ELF-1 (cell line): ENCODE measurements at regions not wholly inside any gene's neighbourhood (a gene's known extent, or its start where the extent isn't known, plus 50 kb on each side); places are given as distances from the start of the nearest gene placed in this dataset.
A peak's percentile ranks its signal among the peaks of the same experiment; 100 is the strongest.
"Not testable (repeated sequence)": the region's sequence is repeated elsewhere in the genome, so short reads cannot be mapped to it uniquely, and the experiment has no call there.

Experiments
- DNase-seq: peaks from one replicate; pipeline ENCODE4 v3.0.0-alpha.2; 2016; ENCODE audit warnings: low read depth, low spot score

DNA sequence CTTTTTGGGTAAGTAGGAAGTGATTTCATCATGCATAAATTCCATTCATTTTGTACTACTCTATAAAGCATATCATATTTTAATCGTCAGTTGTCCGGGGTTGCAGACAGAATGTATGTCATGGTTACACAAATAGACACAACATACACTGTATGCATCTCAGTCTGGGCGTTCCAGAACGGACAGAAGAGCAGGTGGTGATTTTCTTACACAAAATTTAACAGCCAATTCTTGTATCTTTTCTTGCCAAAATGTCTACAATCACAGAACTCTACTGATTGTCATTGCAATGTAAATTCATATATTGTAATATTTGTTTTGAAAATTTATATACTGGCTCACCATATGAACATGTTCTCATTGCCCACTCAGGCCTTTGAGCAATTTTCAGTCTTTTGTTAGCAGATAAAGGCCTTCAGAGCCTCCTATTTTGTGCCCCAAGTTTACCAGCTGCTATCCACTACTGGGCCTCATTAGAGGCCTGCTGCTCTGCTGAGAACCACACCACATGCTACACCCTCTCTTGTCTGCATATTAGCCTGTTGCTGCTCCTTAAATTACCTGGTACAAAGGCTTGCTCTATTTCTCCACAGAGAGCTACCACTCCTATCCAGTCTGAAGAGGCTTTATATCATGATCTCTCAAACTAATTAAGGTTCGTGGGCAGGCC, 61.5 kb downstream of the PRDM13 start:
- DNase-seq, result no peak

DNA sequence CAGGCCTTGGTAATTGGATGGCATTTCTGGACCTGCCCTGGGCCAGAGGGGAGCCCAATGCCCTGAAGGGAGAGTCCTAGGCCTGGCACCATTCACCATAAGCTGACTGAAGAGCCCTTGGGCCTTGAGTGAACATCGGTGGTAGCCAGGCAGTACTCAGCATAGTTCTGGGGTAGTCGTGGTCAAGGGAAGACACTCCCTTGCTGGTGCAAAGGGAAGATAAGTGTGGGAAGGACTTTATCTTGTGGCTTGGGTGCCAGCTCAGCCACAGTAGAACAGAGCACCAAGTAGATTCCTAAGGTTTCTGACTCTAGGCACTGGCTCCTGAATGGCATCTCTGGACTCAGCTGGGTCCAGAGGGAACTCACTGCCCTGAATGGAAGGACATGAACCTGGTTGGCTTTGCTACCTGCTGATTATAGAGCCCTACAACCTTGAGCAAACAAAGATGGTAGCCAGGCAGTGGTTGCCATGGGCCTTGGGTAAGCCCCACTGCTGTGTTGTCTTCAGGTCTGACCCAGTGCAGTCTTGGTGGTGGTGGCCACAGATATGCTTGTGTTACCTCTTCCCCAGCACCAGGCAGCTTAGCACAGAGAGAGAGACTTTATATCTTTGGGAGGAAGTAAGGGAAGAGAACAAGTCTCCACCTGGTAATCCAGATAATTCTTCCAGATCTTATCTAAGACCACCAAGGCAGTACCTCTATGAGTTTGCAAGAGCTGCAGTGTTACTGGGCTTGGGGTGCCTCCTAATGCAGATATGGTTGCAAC, 83.5 kb downstream of the PRDM13 start:
- DNase-seq, result no peak

DNA sequence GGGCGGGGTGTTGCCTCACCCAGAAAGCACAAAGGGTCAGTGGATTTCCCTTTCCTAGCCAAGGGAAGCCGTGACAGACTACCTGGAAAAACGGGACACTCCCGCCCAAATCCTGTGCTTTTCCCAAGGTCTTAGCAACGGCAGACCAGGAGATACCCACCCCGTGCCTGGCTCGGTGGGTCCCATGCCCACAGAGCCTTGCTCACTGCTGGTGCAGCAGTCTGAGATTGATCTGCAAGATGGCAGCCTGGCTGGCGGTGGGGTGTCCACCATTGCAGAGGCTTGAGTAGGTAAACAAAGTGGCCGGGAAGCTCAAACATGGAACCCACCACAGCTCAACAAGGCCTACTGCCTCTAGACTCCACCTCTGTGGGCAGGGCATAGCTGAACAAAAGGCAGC, 95.7 kb downstream of the PRDM13 start:
- DNase-seq, result not testable (repeated sequence)

DNA sequence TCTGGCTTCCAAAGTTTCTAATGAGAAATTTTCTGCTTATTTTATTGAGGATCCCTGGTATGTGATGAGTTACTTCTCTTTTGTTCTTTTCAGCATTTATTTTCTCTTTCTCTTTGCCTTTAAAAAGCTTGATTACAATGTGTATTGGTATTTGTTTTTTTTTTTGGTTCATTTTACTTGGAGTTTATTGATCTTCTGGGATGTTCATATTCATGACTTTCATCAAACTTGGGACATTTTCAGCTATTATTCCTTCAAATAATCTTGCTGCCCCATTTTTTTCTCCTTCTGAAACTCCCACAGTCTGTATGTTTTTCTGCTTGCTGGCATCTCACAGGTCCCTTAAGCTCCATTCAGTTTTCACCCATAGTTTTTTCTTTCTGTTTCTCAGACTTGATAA, 102.4 kb downstream of the PRDM13 start:
- no peak for DNase-seq

DNA sequence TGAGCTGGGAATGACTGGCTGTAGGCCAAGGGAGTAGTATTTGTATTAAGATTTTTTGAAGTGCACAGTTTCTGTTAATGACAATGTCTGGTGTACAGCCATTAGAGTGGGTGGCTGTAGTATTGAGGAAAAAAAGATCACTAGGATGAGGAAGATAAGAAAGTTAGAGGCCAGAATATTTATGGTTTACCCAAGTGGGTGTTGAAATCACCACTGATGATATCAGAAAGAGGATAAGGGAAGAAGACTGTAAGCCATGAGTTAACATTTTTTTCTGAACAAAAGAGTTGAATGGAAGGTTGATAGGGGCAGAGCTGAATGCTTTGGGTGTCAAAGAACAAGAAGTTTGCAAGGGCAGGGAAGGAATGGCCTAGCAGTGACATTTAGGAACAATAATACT, 104.7 kb downstream of the PRDM13 start:
- no peak for DNase-seq

DNA sequence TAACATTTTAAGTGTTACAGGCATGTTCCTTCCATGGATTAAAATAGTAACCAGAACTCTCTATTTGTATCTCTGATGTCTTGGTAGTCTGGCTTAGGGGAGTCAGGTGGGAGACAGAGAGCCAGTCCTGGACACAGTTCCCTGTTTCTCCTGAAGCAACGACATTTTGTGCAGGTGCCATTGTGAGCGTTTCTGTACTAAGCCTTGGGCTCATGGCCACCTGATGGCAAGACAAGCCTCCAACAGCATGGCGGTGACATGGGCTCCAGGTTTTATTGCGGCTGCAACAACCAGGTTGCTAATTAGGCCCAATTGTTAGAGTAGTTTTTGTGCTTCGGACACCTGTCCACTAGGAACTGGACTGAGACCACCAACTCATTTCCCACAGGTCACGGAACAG, 105.3 kb downstream of the PRDM13 start:
- DNase-seq, result no peak

DNA sequence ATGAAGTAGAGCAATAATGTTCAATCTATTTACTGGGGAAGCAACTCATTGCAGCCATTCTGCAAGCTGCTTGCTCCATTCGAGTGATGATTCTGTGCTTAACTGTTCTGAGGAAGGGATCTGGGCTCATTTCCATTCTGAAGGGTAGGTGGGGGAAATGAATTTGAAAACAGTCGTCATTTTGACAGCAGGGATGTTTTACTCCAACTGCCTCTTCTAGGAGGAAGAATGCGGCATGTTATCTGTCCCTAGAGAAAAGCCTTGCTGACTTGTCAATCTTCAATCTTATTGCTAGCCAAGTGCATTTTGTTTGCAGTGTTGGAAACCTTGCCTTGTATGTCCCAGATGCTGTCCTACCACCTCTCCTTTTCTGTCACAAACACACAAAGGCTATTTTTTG, 105.9 kb downstream of the PRDM13 start:
- DNase-seq, result no peak

DNA sequence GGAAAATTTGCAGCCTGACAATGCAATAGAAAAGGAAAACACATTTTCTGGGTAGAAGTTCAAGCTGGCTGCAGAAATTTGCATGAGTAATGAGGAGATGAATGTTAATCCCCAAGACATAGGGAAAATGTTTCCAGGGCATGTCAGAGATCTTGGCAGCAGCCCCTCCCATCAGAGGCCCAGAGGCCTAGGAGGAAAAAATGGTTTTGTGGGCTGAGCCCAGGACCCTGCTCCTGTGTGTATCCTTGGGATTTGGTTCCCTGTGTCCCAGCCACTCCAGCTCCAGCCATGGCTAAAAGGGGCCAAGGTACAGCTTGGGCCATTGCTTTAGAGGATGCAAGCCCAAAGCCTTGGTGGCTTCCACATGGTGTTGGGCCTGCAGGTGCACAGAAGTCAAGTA, 115.4 kb downstream of the PRDM13 start:
- not testable (repeated sequence) for DNase-seq

DNA sequence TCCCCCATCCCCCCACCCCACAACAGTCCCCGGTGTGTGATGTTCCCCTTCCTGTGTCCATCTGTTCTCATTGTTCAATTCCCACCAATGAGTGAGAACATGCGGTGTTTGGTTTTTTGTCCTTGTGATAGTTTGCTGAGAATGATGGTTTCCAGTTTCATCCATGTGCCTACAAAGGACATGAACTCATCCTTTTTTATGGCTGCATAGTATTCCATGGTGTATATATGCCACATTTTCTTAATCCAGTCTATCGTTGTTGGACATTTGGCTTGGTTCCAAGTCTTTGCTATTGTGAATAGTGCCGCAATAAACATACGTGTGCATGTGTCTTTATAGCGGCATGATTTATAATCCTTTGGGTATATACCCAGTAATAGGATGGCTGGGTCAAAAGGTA, 123.6 kb downstream of the PRDM13 start:
- not testable (repeated sequence) for DNase-seq

DNA sequence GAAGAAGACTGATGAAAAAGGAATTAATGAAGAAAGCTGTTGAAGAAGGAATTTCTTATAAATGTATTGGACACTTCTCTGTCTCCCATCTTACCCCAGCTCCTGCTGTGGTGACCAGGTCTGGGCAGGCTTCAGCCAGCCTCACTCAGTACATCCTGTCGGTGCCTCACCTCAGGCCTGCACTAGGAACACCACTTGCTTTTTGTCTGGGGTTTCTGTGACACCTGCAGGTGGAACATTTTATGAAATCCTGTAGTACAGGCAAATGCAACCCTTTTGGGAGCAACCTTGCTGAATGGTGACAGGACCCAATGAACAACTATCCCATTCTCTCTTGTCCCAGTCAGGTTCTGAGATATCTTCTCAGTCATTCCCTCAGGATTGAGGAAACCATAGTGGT, 129.7 kb downstream of the PRDM13 start:
- peak; percentile 13 for DNase-seq

DNA sequence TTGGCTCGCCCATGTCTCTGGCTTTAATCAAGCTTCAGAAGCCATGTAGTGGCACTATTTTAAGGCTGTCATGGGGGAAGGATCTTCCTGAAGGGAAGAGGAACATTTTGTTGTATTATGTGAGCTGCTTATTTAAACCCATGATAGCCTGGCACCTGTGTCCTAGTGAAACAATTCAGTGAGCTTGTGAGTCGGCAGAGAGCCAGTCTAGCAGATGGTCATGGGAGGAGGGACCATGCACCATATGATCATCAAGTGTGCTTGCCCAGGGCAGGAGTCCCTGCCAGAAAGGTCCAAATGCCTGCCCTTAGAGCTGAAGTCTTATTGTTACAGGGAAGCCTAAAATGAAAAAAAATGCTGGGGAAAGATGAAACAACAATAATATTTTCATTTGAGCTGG, 132.9 kb downstream of the PRDM13 start:
- no peak for DNase-seq

DNA sequence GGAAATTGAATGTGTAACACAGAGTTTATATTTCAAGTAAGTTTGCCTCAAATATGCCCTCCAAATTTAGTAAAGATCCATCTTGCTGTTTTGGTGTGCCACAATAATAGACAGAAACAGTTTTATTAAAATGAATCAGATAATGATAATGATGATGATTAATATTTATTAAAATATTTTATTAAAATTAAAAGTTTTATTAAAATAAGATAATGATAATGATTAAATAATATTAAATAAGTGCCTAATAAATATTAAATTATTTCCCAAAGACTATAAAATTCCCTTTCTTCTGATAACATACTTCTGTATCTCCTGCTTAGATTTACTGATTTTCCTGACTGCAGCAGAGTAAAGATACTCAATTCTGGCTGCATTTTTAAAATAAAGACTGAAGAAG, 134.5 kb downstream of the PRDM13 start:
- DNase-seq, result no peak

DNA sequence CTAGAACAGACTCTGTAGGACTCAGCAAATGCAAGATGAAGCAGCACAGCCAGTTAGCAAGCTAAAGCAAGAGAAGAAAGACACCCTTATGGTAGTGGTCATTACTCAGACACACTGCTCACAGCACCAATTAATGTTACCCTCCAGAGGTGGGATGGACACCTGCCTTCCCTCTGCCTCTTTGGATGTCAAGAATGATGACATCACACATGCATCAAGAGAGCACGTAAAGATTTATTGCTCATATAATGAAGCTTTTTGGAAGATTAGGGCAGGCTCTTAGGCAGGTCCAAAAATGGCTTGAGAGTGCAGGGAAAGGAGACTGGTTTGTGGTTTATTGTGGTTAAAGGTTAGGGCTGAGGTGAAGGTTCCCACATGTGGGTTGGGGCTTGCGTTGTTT, 137.0 kb downstream of the PRDM13 start:
- DNase-seq, result no peak

DNA sequence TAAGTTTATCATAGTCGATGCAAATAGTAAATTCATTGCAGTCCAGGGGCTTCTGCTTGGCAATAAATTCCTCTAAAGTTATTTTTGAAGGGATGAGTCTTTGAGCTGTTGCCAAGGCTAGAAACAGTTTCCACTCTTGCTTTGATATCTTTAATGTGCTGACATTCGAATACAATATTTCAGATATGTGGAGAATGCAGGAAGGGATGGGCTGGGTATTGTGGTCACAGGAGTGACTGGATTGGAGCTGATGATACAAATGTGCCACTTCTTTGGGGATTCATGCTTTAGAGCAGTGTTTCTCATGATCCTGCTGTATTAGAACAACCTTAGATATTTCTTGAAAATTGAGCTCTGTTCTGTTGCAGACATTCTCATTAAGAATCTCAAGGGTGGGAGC, 139.0 kb downstream of the PRDM13 start:
- DNase-seq, result no peak

DNA sequence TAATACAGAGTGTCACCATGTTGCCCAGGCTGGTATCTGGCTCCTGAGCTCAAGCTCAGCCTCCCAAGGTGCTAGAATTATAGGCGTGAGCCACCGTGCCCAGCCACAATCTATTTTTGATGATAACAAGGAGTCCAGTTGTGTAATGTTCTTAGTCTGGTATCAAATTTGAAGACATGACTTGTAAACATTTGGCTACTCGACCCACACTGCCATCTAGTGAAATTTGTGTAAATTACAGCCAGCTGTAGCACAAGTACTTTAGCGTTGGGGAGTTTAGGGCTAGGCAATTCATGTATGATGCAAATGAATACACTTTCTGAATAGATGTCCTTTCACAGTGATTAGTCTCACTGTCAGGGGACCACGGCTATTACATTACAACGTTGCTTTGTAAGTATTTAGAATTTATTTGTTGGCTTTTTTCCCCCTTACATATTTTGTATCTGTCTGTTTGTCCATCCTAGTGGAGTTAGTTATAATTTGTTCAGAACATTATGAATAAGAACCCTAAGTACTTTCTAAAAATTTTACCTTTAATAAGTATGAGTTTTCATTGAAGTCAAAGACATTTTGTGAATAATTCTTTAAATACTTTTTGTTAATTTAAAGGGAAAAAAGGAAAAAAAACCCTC, 139.7 kb downstream of the PRDM13 start:
- DNase-seq, result peak; percentile 18

DNA sequence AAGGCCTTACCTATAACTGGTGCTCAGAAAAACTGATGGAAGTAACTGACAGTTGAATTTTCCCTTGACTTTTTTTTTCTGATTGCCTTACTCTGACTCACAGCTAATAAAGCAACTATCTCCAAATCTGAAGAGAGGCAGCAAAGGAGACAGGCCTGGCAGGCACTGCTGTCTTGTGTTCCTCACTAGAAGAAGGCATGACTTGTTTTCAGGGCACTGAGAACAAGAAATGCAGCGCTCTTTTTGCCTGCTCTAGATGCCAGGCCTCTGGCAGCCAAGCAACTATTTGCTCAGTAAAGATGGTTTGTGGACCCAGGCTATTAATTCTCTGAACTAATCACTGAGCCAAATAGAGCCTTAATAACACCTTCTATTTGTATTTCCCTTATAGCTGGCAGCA, 155.1 kb downstream of the PRDM13 start:
- DNase-seq, result no peak

DNA sequence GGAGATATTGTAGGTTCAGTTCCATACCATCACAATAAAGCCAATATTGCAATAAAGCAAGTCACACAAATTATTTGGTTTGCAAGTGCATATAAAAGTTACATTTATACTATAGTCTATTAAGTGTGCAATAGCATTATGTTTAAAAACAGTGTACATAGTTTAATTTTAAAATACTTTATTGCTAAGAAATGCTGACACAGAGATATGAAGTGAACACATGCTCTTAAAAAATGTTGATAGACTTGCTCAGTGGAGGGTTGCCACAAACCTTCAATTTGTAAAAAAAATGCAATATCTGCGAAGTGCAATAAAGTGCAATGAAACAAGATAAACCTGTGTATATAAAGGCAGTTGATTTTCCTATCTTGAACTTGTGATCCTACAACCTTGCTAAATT, 161.5 kb downstream of the PRDM13 start:
- DNase-seq, result no peak

DNA sequence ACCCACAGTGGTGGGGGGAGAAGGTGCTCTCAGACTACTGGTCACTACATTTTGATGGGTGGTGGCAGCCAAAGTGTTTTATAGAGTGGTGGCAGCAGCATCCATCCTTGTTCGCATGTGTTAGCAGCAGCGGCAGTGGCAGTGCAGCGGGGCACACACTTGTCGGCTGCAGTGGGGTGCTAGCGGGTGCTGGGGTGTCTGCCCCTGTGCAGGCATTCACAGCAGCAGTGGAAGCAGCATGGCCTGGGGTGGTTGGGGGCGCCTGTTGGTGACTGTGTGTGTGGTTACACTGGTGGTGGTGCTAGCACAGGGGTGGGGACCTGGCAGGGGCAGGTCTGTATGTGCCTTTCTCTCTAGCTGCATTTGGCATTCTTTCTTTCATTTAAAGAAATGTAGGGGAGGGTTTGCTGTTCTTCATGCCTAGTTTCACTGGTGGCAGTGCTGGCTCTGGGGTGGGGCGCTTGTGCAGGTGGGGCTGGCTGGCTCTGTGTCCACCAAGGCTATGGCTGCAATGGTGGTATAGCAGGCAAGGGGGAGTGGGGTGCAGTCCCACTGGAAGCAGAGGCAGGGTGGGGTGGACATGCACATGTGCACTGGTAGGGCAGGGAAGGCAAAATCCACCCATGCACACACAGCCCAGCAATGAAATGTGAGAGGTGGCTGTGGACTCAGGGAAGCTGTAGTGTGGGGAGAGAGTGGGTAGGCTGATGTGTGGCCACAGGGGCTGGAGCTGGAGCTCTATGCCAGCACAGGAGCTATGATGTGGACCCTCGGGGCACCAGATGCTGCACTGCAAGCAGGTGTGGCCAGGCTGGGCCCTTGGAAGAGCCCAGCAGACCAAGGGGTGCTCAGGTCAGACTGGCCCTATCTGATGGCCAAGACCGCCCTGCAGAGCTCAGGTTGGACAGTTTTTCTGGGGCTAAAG, 173.3 kb downstream of the PRDM13 start:
- no peak for DNase-seq

DNA sequence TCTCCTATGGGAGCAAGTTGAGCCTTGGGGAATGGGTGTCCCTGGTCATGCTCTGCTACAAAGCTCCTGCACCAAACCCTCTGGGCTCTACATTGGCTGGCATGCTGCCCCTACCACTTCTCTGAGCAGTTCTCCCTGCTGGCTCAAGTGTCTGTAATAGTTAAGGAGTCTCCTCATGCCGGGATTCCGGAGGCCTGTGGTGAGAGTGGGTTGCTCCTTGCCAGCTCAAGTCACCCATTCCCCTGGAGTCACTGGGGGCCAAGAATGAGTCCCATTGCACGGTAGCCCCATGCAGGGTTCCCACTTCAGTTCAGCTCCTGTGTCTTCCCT, 173.9 kb downstream of the PRDM13 start:
- no peak for DNase-seq

DNA sequence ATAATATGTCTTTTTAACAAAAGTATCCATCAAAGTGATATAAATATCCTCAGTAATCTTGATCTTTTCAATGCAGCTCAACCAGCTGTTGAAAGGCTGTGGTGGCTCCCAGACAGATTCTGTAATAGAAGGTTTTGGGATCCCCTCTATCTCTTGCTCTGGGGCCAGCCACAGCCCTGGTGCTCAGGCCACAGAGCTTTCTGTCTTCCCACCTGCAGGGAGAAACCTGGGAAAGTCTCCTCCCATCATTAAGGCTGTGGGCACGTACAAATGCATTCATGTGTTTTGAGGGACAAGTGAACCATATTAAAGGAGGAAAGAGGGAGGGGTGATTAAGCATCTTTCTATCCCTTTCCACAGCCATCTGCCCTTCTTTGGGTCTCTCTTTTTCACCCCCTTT, 183.1 kb downstream of the PRDM13 start:
- no peak for DNase-seq

DNA sequence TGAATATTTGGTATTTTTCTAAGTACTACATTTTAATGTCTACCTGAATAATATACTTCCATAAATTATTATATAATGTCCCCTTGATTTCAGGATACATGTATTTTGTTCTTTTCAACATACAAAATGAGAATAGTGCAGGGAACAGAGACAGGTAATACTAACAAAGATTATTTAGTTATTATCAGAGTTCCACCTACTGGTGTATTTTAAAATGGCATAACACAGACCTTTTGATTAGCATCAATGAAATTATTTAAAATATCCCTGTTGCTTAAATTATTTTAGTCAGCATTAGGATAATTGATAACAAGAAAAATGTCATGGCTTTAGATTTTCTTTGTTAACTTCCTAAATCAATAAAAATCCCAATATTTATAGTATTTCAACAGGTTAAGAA, 184.0 kb downstream of the PRDM13 start:
- no peak for DNase-seq

DNA sequence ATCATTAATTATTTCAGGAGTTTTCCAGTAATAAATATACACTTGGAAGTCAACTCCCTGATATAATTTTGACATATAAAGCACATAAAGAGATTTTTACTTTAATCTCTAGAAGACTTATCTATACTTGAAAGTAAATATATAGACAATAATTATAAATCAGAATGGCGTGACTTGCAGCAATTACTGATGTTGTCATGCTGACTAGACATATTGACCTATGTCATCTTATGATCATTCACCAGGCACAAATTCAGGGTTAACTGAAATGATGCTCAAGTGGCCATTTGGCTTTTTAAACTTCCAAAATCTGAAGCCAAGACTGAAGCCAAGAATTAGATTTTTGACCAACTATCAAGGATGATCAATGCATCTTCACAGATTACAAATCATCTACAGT, 192.2 kb downstream of the MCHR2 start:
- no peak for DNase-seq
